H1 (cell line): ENCODE measurements at regions not wholly inside any gene's neighbourhood (a gene's known extent, or its start where the extent isn't known, plus 50 kb on each side); places are given as distances from the start of the nearest gene placed in this dataset.

ENCODE experiments used
- CTCF ChIA-PET: fragments of 300-600 bp; sonication (Branson Sonifier 250); formaldehyde crosslinking; loops from one replicate; lab custom pipeline; 2021; ENCODE audit not compliant: partially characterized antibody; lab: Charles Lee
- POLR2A ChIA-PET: fragments of 300-600 bp; sonication (Branson Sonifier 250); formaldehyde crosslinking; loops from one replicate; lab custom pipeline; 2021; ENCODE audit warnings: inconsistent platforms; ENCODE audit not compliant: partially characterized antibody; lab: Charles Lee
- DNase-seq, 2 experiments: peaks; one replicate each; pipeline versions ENCODE4 v3.0.0 to v3.0.0-alpha.2; 2010 to 2022; ENCODE audit warnings: low spot score in 2 of 2, low read depth in 1 of 2, mixed read lengths in 1 of 2
- FAIRE-seq: peaks from 2 replicates; lab custom pipeline; 2011; peaks lifted over from hg19 to GRCh38; lab: Jason Lieb, UNC
- H2AFZ ChIP-seq: 2 replicates; pipeline ENCODE4 v1.8.1; 2012; ENCODE audit warnings: low read length, inconsistent platforms
- H2AK5ac ChIP-seq: 2 replicates; pipeline ENCODE4 v1.6.1; 2013; ENCODE audit warnings: low read depth, low read length
- H2BK120ac ChIP-seq: replicated peaks from 2 replicates; pipeline ENCODE3; 2013; ENCODE audit warnings: low read depth, low read length, inconsistent platforms
- H2BK12ac ChIP-seq: 2 replicates; pipeline ENCODE4 v1.6.1; 2013; ENCODE audit warnings: low read depth, low read length
- H2BK15ac ChIP-seq: 2 replicates; pipeline ENCODE4 v1.6.1; 2013; ENCODE audit warnings: low read length
- H2BK20ac ChIP-seq: 2 replicates; pipeline ENCODE4 v1.6.1; 2013; ENCODE audit warnings: low read length
- H2BK5ac ChIP-seq: 2 replicates; pipeline ENCODE4 v1.6.1; 2013; ENCODE audit warnings: low read depth, low read length
- H3K14ac ChIP-seq: 2 replicates; pipeline ENCODE4 v1.6.1; 2013; ENCODE audit warnings: inconsistent platforms; ENCODE audit not compliant: insufficient read length
- H3K18ac ChIP-seq: 2 replicates; pipeline ENCODE4 v1.6.1; 2013; ENCODE audit warnings: low read length; ENCODE audit errors: extremely low read depth
- H3K23ac ChIP-seq: 2 replicates; pipeline ENCODE4 v1.6.1; 2013; ENCODE audit warnings: inconsistent platforms; ENCODE audit not compliant: insufficient read length
- H3K23me2 ChIP-seq: 2 replicates; pipeline ENCODE4 v1.6.1; 2013; ENCODE audit warnings: low read depth, low read length
- H3K27ac ChIP-seq: 2 replicates; pipeline ENCODE4 v1.6.1; 2011; ENCODE audit warnings: low read depth, low read length, inconsistent platforms
- H3K27me3 ChIP-seq, 4 experiments: replicated peaks in 1 of 4; 1 replicate in 1 of 4; 2 replicates in 3 of 4; pipeline versions ENCODE4 v1.6.1 to v1.8.1; 2011 to 2013; ENCODE audit warnings: low read length in 3 of 4, mild to moderate bottlenecking in 3 of 4, inconsistent platforms in 2 of 4, mixed read lengths in 2 of 4, moderate library complexity in 1 of 4; ENCODE audit not compliant: control insufficient read depth in 3 of 4, insufficient read depth in 3 of 4; ENCODE audit errors: extremely low read depth in 1 of 4
- H3K36me3 ChIP-seq, 4 experiments: 2 replicates each; pipeline versions ENCODE4 v1.6.1 to v1.8.1; 2011 to 2013; ENCODE audit warnings: mild to moderate bottlenecking in 4 of 4, low read length in 3 of 4, moderate library complexity in 2 of 4, control low read depth in 1 of 4, inconsistent platforms in 1 of 4; ENCODE audit not compliant: insufficient read depth in 4 of 4, control insufficient read depth in 2 of 4
- H3K4ac ChIP-seq: replicated peaks from 2 replicates; pipeline ENCODE3; 2013; ENCODE audit warnings: low read length, low read depth, mixed read lengths, inconsistent platforms; ENCODE audit not compliant: insufficient read length
- H3K4me1 ChIP-seq, 4 experiments: replicated peaks in 1 of 4; 1 replicate in 1 of 4; 2 replicates in 3 of 4; pipeline versions ENCODE4 v1.6.1 to v1.8.1; 2011 to 2013; ENCODE audit warnings: low read length in 3 of 4, inconsistent platforms in 2 of 4, mixed read lengths in 1 of 4; ENCODE audit not compliant: insufficient read depth in 4 of 4, control insufficient read depth in 3 of 4
- H3K4me2 ChIP-seq, 2 experiments: 2 replicates each; pipeline versions ENCODE4 v1.6.1 to v1.8.1; 2011 to 2013; ENCODE audit warnings: low read depth in 2 of 2, low read length in 2 of 2, control low read depth in 1 of 2, inconsistent platforms in 1 of 2, mild to moderate bottlenecking in 1 of 2; ENCODE audit not compliant: insufficient read depth in 1 of 2
- H3K4me3 ChIP-seq, 4 experiments: fragments of 200-600, 300-600 bp in 1 of 4; sonication (generic), shearing (Covaris generic), sonication (Bioruptor Twin) in 1 of 4; 2 replicates each; pipeline versions ENCODE4 v1.5.1 to v1.8.1; 2011 to 2016; ENCODE audit warnings: low read length in 4 of 4, low read depth in 3 of 4, control low read depth in 2 of 4, inconsistent platforms in 2 of 4, mild to moderate bottlenecking in 2 of 4, mixed read lengths in 1 of 4, moderate library complexity in 1 of 4; ENCODE audit not compliant: insufficient read depth in 2 of 4; ENCODE audit errors: extremely low read depth in 1 of 4
- H3K56ac ChIP-seq: replicated peaks from 2 replicates; pipeline ENCODE3; 2013; ENCODE audit warnings: low read depth, mild to moderate bottlenecking, mixed read lengths, low read length, inconsistent platforms; ENCODE audit not compliant: insufficient read length
- H3K79me1 ChIP-seq: 2 replicates; pipeline ENCODE4 v1.6.1; 2013; ENCODE audit warnings: low read depth, low read length, control low read depth
- H3K79me2 ChIP-seq, 2 experiments: 2 replicates each; pipeline versions ENCODE4 v1.6.1 to v1.8.1; 2012 to 2013; ENCODE audit warnings: low read length in 2 of 2, mild to moderate bottlenecking in 2 of 2, inconsistent platforms in 1 of 2; ENCODE audit not compliant: insufficient read depth in 2 of 2, control insufficient read depth in 1 of 2
- H3K9ac ChIP-seq, 4 experiments: replicated peaks in 1 of 4; 1 replicate in 1 of 4; 2 replicates in 3 of 4; pipeline versions ENCODE4 v1.6.1 to v1.8.1; 2011 to 2013; ENCODE audit warnings: low read depth in 3 of 4, low read length in 3 of 4, control low read depth in 2 of 4, mild to moderate bottlenecking in 2 of 4, moderate library complexity in 2 of 4, inconsistent platforms in 1 of 4; ENCODE audit errors: extremely low read depth in 1 of 4
- H3K9me3 ChIP-seq, 2 experiments: 2 replicates each; pipeline versions ENCODE4 v1.6.1 to v1.8.1; 2012 to 2013; ENCODE audit warnings: mild to moderate bottlenecking in 2 of 2, moderate library complexity in 2 of 2, control low read depth in 1 of 2, inconsistent platforms in 1 of 2, low read depth in 1 of 2, low read length in 1 of 2, mixed read lengths in 1 of 2; ENCODE audit not compliant: insufficient read depth in 2 of 2
- H4K20me1 ChIP-seq, 2 experiments: replicated peaks in 1 of 2; 2 replicates each; pipeline versions ENCODE3 to v1.8.1; 2011 to 2013; ENCODE audit warnings: inconsistent platforms in 2 of 2, low read length in 2 of 2, mild to moderate bottlenecking in 1 of 2; ENCODE audit not compliant: insufficient read depth in 2 of 2, control insufficient read depth in 1 of 2
- H4K5ac ChIP-seq: 2 replicates; pipeline ENCODE4 v1.6.1; 2013; ENCODE audit warnings: low read length, low read depth, mixed read lengths, inconsistent platforms; ENCODE audit not compliant: insufficient read length
- H4K8ac ChIP-seq: 2 replicates; pipeline ENCODE4 v1.8.0; 2013; ENCODE audit warnings: mild to moderate bottlenecking, moderate library complexity, low read length, inconsistent platforms; ENCODE audit not compliant: insufficient read depth; ENCODE audit errors: extremely low read depth
- H4K91ac ChIP-seq: replicated peaks from 2 replicates; pipeline ENCODE3; 2013; ENCODE audit warnings: low read length, mixed read lengths, inconsistent platforms; ENCODE audit not compliant: insufficient read length
- CBX8 ChIP-seq: fragments of 300-800, 300-1000 bp; sonication (generic); IDR thresholded peaks from 2 replicates; pipeline ENCODE4 v1.7.1; 2016; ENCODE audit warnings: low read depth, low read length, borderline replicate concordance
- CHD1 ChIP-seq: IDR thresholded peaks from 2 replicates; pipeline ENCODE4 v1.6.1; 2012; ENCODE audit warnings: low read depth, low read length, improper control_type of control experiment
- HDAC2 ChIP-seq, 2 experiments: fragments of 300-600 bp in 1 of 2; sonication (generic) in 1 of 2; IDR thresholded peaks; 2 replicates each; pipeline ENCODE4 v1.6.1; 2011 to 2012; ENCODE audit warnings: low read depth in 2 of 2, low read length in 2 of 2, mild to moderate bottlenecking in 2 of 2, moderate library complexity in 2 of 2, borderline replicate concordance in 1 of 2, inconsistent platforms in 1 of 2
- SP1 ChIP-seq: IDR thresholded peaks from 2 replicates; pipeline ENCODE4 v1.6.1; 2011; ENCODE audit warnings: low read depth, low read length
- SP2 ChIP-seq: IDR thresholded peaks from 2 replicates; pipeline ENCODE4 v1.6.1; 2012; ENCODE audit warnings: mild to moderate bottlenecking, low read length, inconsistent platforms
- TAF1 ChIP-seq: IDR thresholded peaks from 2 replicates; pipeline ENCODE4 v1.6.1; 2011; ENCODE audit warnings: mild to moderate bottlenecking, low read depth, low read length
- WGBS, 2 experiments: shearing (Covaris generic) in 1 of 2; methylation state at CpG; one replicate each; pipeline versions ENCODE4 v1.1.6 to v1.1.7; 2013 to 2015; ENCODE audit warnings: low lambda C conversion rate in 2 of 2, mixed read lengths in 2 of 2, inconsistent platforms in 1 of 2, low coverage in 1 of 2, missing lambda C conversion rate in 1 of 2; ENCODE audit not compliant: insufficient replicate concordance in 2 of 2, insufficient coverage in 1 of 2, insufficient read length in 1 of 2; ENCODE audit errors: extremely low coverage in 1 of 2, missing lambda C conversion rate in 1 of 2; 5-methylcytosine and 5-hydroxymethylcytosine counted together

- H3K4ac ChIP-seq: no peak overlapping the region
- H3K9ac ChIP-seq: no peak overlapping the region
- no peak overlapping the region for H3K23ac ChIP-seq
- H3K14ac ChIP-seq: no peak overlapping the region
- H2AK5ac ChIP-seq: no peak overlapping the region
- no peak overlapping the region for H2BK20ac ChIP-seq
- no peak overlapping the region for H4K91ac ChIP-seq
- H3K18ac ChIP-seq: no peak overlapping the region
- TF ChIP-seq TAF1: no peak
- no peak for TF ChIP-seq SP1
- no peak for TF ChIP-seq SP2
- TF ChIP-seq CHD1: no peak
- TF ChIP-seq HDAC2 (IDR thresholded peaks at IDR 0.05; ENCODE audit: borderline replicate concordance in 1 of 2, low read depth in 2 of 2, low read length in 2 of 2): no peak
- TF ChIP-seq CBX8: no peak
- DNase-seq (no peak), FAIRE-seq (no peak)
- no peak overlapping the region for H2BK120ac ChIP-seq
- H3K9me3 ChIP-seq: 0 out of 4 replicates have a peak, but pooled peaks cover 0 to 2% of the 10 kb centered on the region in 2 experiments
- no peak overlapping the region for H4K5ac ChIP-seq
- H3K4me2 ChIP-seq: 0 out of 4 replicates have a peak overlapping the region, but pooled peaks of 1 of the 2 experiments have one; percentile 29
- CTCF ChIA-PET: interaction anchor here (0.7 to 3.6 kb wide), 14 partner anchors 10 to 376 kb away, joined by 3 to 15 read pairs (median 3); no protein-coding TSS in a partner anchor
- 87% methylated on average over 1 of the region's 1 CpG; no CpG with 5 or more reads in 1 of the 2 experiments for WGBS, 2 experiments
- H3K79me2 ChIP-seq: no peaks in the 10 kb centered on the region
- H2BK15ac ChIP-seq: no peak overlapping the region
- H3K36me3 ChIP-seq: no peaks in the 10 kb centered on the region
- H4K8ac ChIP-seq: no peak overlapping the region
- POLR2A ChIA-PET: interaction anchor here (0.5 to 1.3 kb wide), 2 partner anchors 163 to 508 kb away, joined by 3 read pairs; no protein-coding TSS in a partner anchor
- H3K4me1 ChIP-seq: peaks cover 0 to 4% (median 0%) of the 10 kb centered on the region in 4 experiments; a peak in 2 of 7 replicates
- H2AFZ ChIP-seq: no peak overlapping the region
- no peak overlapping the region for H3K27ac ChIP-seq
- no peaks in the 10 kb centered on the region for H3K79me1 ChIP-seq
- H3K23me2 ChIP-seq: no peaks in the 10 kb centered on the region; the same call in 1 of the 2 replicates
- H3K56ac ChIP-seq: no peak overlapping the region
- H2BK5ac ChIP-seq: no peak overlapping the region
- H3K4me3 ChIP-seq: no peak overlapping the region
- H2BK12ac ChIP-seq: no peak overlapping the region
- H3K27me3 ChIP-seq: no peaks in the 10 kb centered on the region; a peak in 1 of 7 replicates
- H4K20me1 ChIP-seq: no peaks in the 10 kb centered on the region
Observed at GRCh38 chr5:32852976-32853375, 141.9 kb downstream of the NPR3 start.
